GM04503 (cell line): ENCODE measurements at regions not wholly inside any gene's neighbourhood (a gene's known extent, or its start where the extent isn't known, plus 50 kb on each side); places are given as distances from the start of the nearest gene placed in this dataset.
"Not testable (repeated sequence)": the region's sequence is repeated elsewhere in the genome, so short reads cannot be mapped to it uniquely, and the experiment has no call there.

Experiments
- DNase-seq: peaks from one replicate; pipeline ENCODE4 v3.0.0-alpha.2; 2012; ENCODE audit warnings: low read depth

GRCh38 chr16:5979905-5980550 is 882.4 kb upstream of the EEF2KMT start:
- DNase-seq: no peak

- no peak for DNase-seq
These were observed 879.7 kb upstream of the EEF2KMT start for GRCh38 chr16:5977329-5977728.

GRCh38 chr16:5972747-5973146 is 875.2 kb upstream of the EEF2KMT start:
- no peak for DNase-seq

GRCh38 chr16:5971924-5972323 is 874.3 kb upstream of the EEF2KMT start:
- DNase-seq: no peak

- DNase-seq: no peak
These were observed 873.5 kb upstream of the EEF2KMT start for GRCh38 chr16:5971106-5971505.

- DNase-seq: no peak
These were observed 868.4 kb upstream of the EEF2KMT start for GRCh38 chr16:5966004-5966403.

- DNase-seq: no peak
These were observed 867.7 kb upstream of the EEF2KMT start for GRCh38 chr16:5965321-5965720.

GRCh38 chr16:5951486-5951885 is 853.9 kb upstream of the EEF2KMT start:
- no peak for DNase-seq

DNA sequence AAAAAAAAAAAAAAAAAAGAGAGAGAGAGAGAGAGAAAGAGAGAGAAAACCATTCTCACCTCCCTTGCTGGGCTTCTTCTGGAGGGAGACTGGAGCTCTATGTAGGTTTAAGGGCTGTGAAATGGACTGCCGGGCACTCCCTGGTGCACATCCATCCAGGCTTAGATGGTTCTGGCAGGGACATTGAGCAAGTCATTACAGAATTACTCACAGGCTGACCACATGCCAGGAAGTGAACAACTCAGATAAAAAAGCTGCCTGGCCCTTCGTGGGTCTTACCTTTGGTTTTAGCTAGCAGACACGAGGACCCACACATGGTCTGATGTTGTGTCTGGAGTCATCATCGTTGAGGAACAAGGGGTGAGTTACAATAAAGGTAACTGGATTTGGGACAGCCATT is 847.4 kb upstream of the EEF2KMT start:
- DNase-seq: no peak

GRCh38 chr16:5938607-5939006 is 841.0 kb upstream of the EEF2KMT start:
- no peak for DNase-seq

DNA sequence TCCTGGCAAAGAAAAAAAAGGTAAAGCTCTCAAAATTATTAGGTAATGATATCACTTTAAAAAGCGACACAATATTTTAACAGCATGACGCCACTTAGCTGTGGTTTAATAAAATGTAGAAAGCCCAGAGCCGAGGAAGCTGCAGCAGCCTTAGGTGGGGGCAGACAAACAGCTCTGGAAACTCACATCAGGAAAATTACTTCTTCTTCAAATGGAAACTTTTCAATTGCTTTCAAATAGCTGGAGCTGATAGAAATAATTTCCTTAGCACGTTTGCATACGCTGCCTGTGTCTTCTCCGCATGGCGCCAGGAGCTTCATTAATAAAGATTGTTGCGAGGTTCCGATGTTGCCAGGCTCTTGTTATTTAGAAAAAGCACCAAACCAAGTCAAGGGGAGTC is 835.3 kb upstream of the EEF2KMT start:
- no peak for DNase-seq

- no peak for DNase-seq
These were observed 831.0 kb upstream of the EEF2KMT start for GRCh38 chr16:5928476-5929065.

DNA sequence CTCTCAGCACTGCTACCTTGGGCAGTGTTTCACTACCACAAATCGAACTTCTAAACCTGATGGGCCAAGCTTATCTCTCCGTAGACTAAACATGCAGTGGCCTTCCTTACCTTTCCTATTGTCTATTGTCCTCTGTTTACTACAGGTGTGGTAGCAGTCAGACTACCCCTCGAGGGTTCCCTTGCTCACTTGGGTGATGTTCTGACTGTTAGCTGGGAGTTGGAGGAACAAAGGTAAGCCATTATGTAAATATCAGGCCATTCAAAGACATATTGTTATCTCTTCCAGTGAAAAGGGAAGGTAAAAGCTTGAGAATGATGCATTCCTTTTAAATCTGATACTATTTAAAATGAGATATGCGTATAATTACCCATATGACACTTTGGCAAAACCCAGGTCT is 828.3 kb upstream of the EEF2KMT start:
- DNase-seq: no peak

- no peak for DNase-seq
These were observed 825.1 kb upstream of the EEF2KMT start for GRCh38 chr16:5922686-5923085.

GRCh38 chr16:5918567-5919130 is 821.1 kb upstream of the EEF2KMT start:
- DNase-seq: no peak

DNA sequence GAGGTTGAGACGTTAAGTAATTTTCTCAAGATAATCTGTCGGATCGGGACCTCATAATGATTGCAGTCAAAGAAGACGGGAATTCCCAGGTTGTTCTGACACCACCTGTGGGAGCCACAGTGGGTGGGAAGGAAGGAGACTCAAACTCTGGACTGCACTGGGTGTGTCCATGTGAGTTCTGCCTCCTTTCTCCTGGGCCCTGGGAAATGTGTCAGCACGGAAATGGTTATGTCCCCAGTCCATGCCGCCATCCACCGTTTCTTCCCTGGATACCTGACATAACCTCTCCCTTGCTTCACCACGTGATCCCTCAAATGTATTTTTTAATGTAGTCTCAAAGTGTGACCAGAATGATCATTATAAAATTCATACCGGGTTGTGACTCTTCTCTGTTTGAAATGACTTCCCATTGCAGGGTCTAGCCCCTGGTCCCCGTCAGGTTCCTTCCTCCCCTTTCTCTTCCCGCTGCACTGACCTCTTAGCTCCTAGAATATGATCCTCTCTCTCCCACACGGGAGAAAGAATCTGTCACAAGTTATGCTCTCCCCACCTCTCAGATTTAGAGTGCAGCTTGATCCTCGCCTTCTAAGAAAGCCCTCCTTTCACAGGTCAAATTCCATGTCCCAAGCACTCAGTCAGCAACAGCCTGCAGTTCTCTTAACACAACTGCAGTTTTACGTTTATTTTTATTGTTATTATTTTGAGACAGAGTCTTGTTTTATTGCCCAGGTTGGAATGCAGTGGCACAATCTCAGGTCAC is 820.0 kb upstream of the EEF2KMT start:
- DNase-seq: no peak

DNA sequence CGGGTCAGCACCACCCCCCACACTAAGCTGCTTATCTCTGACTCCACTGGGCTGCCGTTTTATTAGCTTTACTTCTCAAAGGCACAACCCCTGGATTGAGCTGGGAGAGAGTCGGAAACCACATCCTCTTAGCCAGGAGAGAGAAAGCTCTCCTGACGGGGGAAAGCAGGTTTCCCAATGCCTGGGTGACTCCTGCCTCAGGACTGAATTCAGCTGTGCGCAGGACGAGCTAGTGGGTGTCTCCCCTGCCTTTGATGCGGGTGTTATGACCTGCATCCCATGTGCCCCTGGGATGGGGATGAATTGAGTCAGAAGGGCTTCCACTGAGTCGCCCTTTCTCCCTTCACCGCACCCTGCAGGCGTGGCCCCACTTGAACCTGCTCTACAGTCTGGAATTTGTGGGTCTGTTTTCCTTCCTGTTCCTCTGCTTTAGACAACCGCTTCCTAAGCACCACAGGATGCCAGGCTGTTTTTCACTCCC is 819.2 kb upstream of the EEF2KMT start:
- no peak for DNase-seq

GRCh38 chr16:5911241-5911640 is 813.6 kb upstream of the EEF2KMT start:
- no peak for DNase-seq

GRCh38 chr16:5909556-5909955 is 812.0 kb upstream of the EEF2KMT start:
- DNase-seq: not testable (repeated sequence)

DNA sequence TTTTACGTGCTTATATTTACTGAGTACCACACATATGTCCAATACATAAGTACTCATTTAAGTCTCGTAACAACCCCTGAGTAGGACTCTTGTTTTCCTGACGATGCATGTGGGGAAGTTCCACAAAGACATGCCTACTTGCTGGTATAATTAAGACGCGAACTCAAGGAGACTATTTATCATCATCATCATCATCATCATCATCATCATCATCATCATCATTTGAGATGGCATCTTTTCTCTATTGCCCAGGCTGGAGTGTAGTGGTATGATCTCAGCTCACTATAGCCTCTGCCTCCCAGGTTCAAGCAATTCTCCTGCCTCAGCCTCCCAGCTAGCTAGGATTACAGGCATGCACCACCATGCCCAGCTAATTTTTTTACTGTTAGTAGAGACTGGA is 809.9 kb upstream of the EEF2KMT start:
- no peak for DNase-seq

- no peak for DNase-seq
These were observed 808.8 kb upstream of the EEF2KMT start for GRCh38 chr16:5906351-5906750.

DNA sequence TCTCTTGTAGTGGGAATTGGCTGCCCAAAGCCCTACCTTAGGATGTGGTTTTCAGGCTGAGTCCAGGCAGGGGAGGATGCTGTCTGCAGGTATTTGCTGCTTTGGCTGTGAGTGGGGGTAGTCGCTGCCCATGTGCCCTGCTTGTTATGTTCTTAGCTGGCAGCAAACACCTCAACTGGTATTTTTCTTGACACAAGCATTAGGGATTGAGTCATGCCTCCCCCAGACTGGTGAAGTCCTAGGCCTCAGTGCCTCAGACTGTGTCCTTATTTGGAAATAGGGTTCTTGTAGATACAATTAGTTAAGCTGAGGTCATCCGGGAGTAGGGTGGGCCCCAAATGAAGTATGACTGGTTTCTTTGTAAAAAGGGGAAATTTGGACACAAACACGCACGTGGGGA is 808.3 kb upstream of the EEF2KMT start:
- no peak for DNase-seq

GRCh38 chr16:5903832-5904231 is 806.2 kb upstream of the EEF2KMT start:
- DNase-seq: no peak
